HepG2 (cell line): ENCODE measurements at regions not wholly inside any gene's neighbourhood (a gene's known extent, or its start where the extent isn't known, plus 50 kb on each side); places are given as distances from the start of the nearest gene placed in this dataset.

Experiments used
- ATAC-seq: fragments of 200-7000 bp; cut with Tn5 transposase; 3 replicates; pipeline ENCODE4 v1.9.1; 2020; ENCODE audit warnings: mild to moderate bottlenecking, moderate library complexity
- BruUV-seq: library from RNA; stranded (reverse); fragments of 400-500 nt; replicated peaks from 2 replicates; lab custom pipeline; 2021; lab: Mats Ljungman, UMichigan
- CTCF ChIA-PET: fragments of 300-600 bp; formaldehyde crosslinking; extraction: SDS; loops from one replicate; lab custom pipeline; 2021; ENCODE audit warnings: low total read pairs, inconsistent platforms, low intra/inter-chr PET ratio; lab: Yijun Ruan, JAX
- POLR2A ChIA-PET: fragments of 350-600 bp; sonication (Branson Sonifier 250); formaldehyde crosslinking; loops from one replicate; lab custom pipeline; 2020; ENCODE audit warnings: antibody characterized with exemption, inconsistent platforms; lab: Yijun Ruan, JAX
- DNase-seq: peaks from one replicate; pipeline ENCODE4 v3.0.0-alpha.2; 2015; ENCODE audit warnings: low spot score
- FAIRE-seq: peaks from 3 replicates; lab custom pipeline; 2011; peaks lifted over from hg19 to GRCh38; lab: Jason Lieb, UNC
- H2AFZ ChIP-seq: one replicate; pipeline ENCODE4 v1.6.1; 2011; ENCODE audit warnings: low read length, inconsistent platforms
- H3K27ac ChIP-seq: fragments of 300-600 bp; 3 replicates; pipeline ENCODE4 v1.8.0; 2011; ENCODE audit warnings: mixed run types, mild to moderate bottlenecking, mixed read lengths, low read length, inconsistent platforms; ENCODE audit not compliant: insufficient read depth; ENCODE audit errors: extremely low read length
- H3K27me3 ChIP-seq, 2 experiments: fragments of 200-600 bp in 1 of 2; 2 replicates in 1 of 2; 3 replicates in 1 of 2; pipeline versions ENCODE4 v1.6.0 to v1.8.0; 2011; ENCODE audit warnings: low read length in 2 of 2, mild to moderate bottlenecking in 2 of 2, moderate library complexity in 2 of 2, inconsistent platforms in 1 of 2; ENCODE audit not compliant: insufficient read depth in 2 of 2, control insufficient read depth in 1 of 2
- H3K36me3 ChIP-seq, 2 experiments: fragments of 200-600 bp in 1 of 2; replicated peaks in 1 of 2; 2 replicates in 1 of 2; 3 replicates in 1 of 2; pipeline versions ENCODE4 v1.5.1 to v1.8.0; 2011; ENCODE audit warnings: low read length in 2 of 2, inconsistent platforms in 1 of 2; ENCODE audit not compliant: insufficient read depth in 2 of 2, control insufficient read depth in 1 of 2
- H3K4me1 ChIP-seq: 2 replicates; pipeline ENCODE4 v1.5.1; 2012; ENCODE audit warnings: low read length, inconsistent platforms; ENCODE audit not compliant: insufficient read depth
- H3K4me2 ChIP-seq: 2 replicates; pipeline ENCODE4 v1.6.0; 2011; ENCODE audit warnings: low read depth, low read length, inconsistent platforms
- H3K4me3 ChIP-seq, 3 experiments: fragments of 200-600 bp in 1 of 3; sonication (generic), shearing (Covaris generic) in 1 of 3; replicated peaks in 1 of 3; 2 replicates each; pipeline ENCODE4 v1.5.1; 2011 to 2016; ENCODE audit warnings: low read length in 3 of 3, inconsistent platforms in 2 of 3, low read depth in 2 of 3, mild to moderate bottlenecking in 2 of 3, control low read depth in 1 of 3, mixed read lengths in 1 of 3; ENCODE audit not compliant: insufficient read depth in 1 of 3
- H3K79me2 ChIP-seq: one replicate; pipeline ENCODE4 v1.6.1; 2011; ENCODE audit warnings: low read length, inconsistent platforms; ENCODE audit not compliant: insufficient read depth
- H3K9ac ChIP-seq: 2 replicates; pipeline ENCODE4 v1.6.0; 2011; ENCODE audit warnings: mild to moderate bottlenecking, low read depth, low read length, inconsistent platforms; ENCODE audit not compliant: insufficient read depth
- H3K9me3 ChIP-seq: 2 replicates; pipeline ENCODE4 v1.5.1; 2012; ENCODE audit warnings: mild to moderate bottlenecking, low read length
- H4K20me1 ChIP-seq: 2 replicates; pipeline ENCODE4 v1.6.0; 2011; ENCODE audit warnings: inconsistent platforms, mild to moderate bottlenecking, low read length, moderate library complexity; ENCODE audit not compliant: insufficient read depth
- ARNT ChIP-seq: fragments of 450-650 bp; IDR thresholded peaks from 2 replicates; pipeline ENCODE4 v1.6.1; 2017
- CEBPB ChIP-seq: IDR thresholded peaks from 2 replicates; pipeline ENCODE4 v1.6.1; 2011; ENCODE audit warnings: low read depth, low read length, improper control_type of control experiment, borderline replicate concordance
- CTCF ChIP-seq: sonication (generic); formaldehyde crosslinking; IDR thresholded peaks from 2 replicates; pipeline ENCODE4 v1.5.0; 2020; ENCODE audit warnings: mild to moderate bottlenecking, missing genetic modification reagents, moderate library complexity
- ETV5 ChIP-seq: IDR thresholded peaks from 2 replicates; pipeline ENCODE4 v1.6.1; 2018; ENCODE audit warnings: missing biosample characterization, missing genetic modification reagents, inconsistent platforms, borderline replicate concordance
- PTBP1 ChIP-seq: fragments of 200-400 bp; formaldehyde crosslinking; IDR thresholded peaks from 2 replicates; pipeline ENCODE4 v1.6.1; 2018; ENCODE audit warnings: low read length, low read depth; ENCODE audit not compliant: poor library complexity, severe bottlenecking
- RORA ChIP-seq: sonication (generic); formaldehyde crosslinking; IDR thresholded peaks from 2 replicates; pipeline ENCODE4 v1.5.0; 2020; ENCODE audit warnings: mild to moderate bottlenecking, missing genetic modification reagents, moderate library complexity
- ZNF468 ChIP-seq: sonication (generic); formaldehyde crosslinking; IDR thresholded peaks from 2 replicates; pipeline ENCODE4 v1.8.0; 2022; ENCODE audit warnings: mild to moderate bottlenecking, moderate library complexity, missing genetic modification reagents
- WGBS: methylation state at CpG from one replicate; pipeline ENCODE4 v1.1.6; 2017; ENCODE audit warnings: low lambda C conversion rate; 5-methylcytosine and 5-hydroxymethylcytosine counted together
- in situ Hi-C: cut with HindIII; loops from 2 replicates; pipeline ENCODE4 v1.10.0; 2017; ENCODE audit warnings: low pct_unique_long_range_greater_than_20kb; ENCODE audit not compliant: extremely low pct_ligation_motif_present
- intact Hi-C: fragments of 100-400 bp; cut with micrococcal nuclease; formaldehyde crosslinking; loops from one replicate; pipeline ENCODE4 v1.10.0; 2022; ENCODE audit not compliant: unreplicated experiment

- TF ChIP-seq RORA, result no peak
- TF ChIP-seq PTBP1, result no peak
These were observed 226.0 kb upstream of the ADARB2 start (continued) for GRCh38 chr10:1963341-1963740.

- BruUV-seq, result no TSS peak
- CTCF ChIA-PET, result no interaction called here
- no peaks in the 10 kb centered on the region for H3K4me1 ChIP-seq
- no peaks in the 10 kb centered on the region for H3K36me3 ChIP-seq
- no peak overlapping the region for H3K4me3 ChIP-seq
- 42% methylated on average over 2 of the region's 2 CpGs for WGBS
- TF ChIP-seq ETV5 (CRISPR knock-in tag) (no peak), CTCF (peak; percentile 35; the same call in 1 of the 2 replicates)
- no peaks in the 10 kb centered on the region for H3K79me2 ChIP-seq
- no peak for ATAC-seq
- H3K9ac ChIP-seq, result no peak overlapping the region
- in situ Hi-C loops, result no loop called here
- intact Hi-C loops, result no loop called here
- H3K9me3 ChIP-seq, result no peaks in the 10 kb centered on the region
- no peaks in the 10 kb centered on the region for H3K27me3 ChIP-seq
- POLR2A ChIA-PET, result no interaction called here
- no peak for DNase-seq
- no peak overlapping the region for H3K27ac ChIP-seq
- no peaks in the 10 kb centered on the region for H4K20me1 ChIP-seq
- H2AFZ ChIP-seq, result no peak overlapping the region
- no peak for FAIRE-seq
- H3K4me2 ChIP-seq, result no peak overlapping the region
These were observed 224.7 kb upstream of the ADARB2 start for GRCh38 chr10:1961989-1962388.

- Histone ChIP-seq H3K4me3 (no peak overlapping the region), H3K4me2 (no peak overlapping the region), H3K36me3 (no peaks in the 10 kb centered on the region), H3K27me3 (no peaks in the 10 kb centered on the region), H4K20me1 (no peaks in the 10 kb centered on the region), H3K4me1 (no peaks in the 10 kb centered on the region), H3K79me2 (no peaks in the 10 kb centered on the region), H3K9me3 (no peaks in the 10 kb centered on the region), H3K9ac (no peak overlapping the region), H3K27ac (no peak overlapping the region), H2AFZ (no peak overlapping the region)
- CTCF ChIA-PET, result no interaction called here
- 49% methylated on average over 2 of the region's 2 CpGs for WGBS
- FAIRE-seq, result no peak
- POLR2A ChIA-PET, result no interaction called here
- DNase-seq, result no peak
- TF ChIP-seq CEBPB, result peak; percentile 42; the same call in 1 of the 2 replicates
- no peak for TF ChIP-seq ARNT
- no peak for TF ChIP-seq ZNF468 (CRISPR knock-in tag)
- intact Hi-C loops (no loop called here), in situ Hi-C loops (no loop called here)
- no TSS peak for BruUV-seq
- no peak for ATAC-seq
These were observed 223.7 kb upstream of the ADARB2 start for GRCh38 chr10:1960982-1961381.
